ENCODE measurements at regions not wholly inside any gene's neighbourhood (a gene's known extent, or its start where the extent isn't known, plus 50 kb on each side); places are given as distances from the start of the nearest gene placed in this dataset.

- no peaks in the 10 kb centered on the region for H3K9me3 ChIP-seq (ENCODE audit: control insufficient read depth, insufficient read depth, low read depth, low read length)
- no peak overlapping the region for H3K27ac ChIP-seq (ENCODE audit: extremely low read depth, low read depth, low read length)
- CTCF ChIA-PET, result interaction anchor here (0.7 kb wide), 1 partner anchor 141 kb away, joined by 3 read pairs; no protein-coding TSS in a partner anchor
- POLR2A ChIA-PET, result no interaction called here
- no peak overlapping the region for H3K4me3 ChIP-seq (ENCODE audit: low read depth, low read length)
- TF ChIP-seq KLF9 (tag by site-specific recombination; IDR thresholded peaks at IDR 0.05; ENCODE audit: low read depth), result no peak
- TF ChIP-seq ZNF121 (tag by site-specific recombination; IDR thresholded peaks at IDR 0.05), result no peak
- no peak for TF ChIP-seq ZNF398 (tag by site-specific recombination; IDR thresholded peaks at IDR 0.05)
- TF ChIP-seq ZNF580 (tag by site-specific recombination; IDR thresholded peaks at IDR 0.05), result no peak
- TF ChIP-seq ZNF530 (tag by site-specific recombination; IDR thresholded peaks at IDR 0.05; ENCODE audit: low read depth), result no peak
- TF ChIP-seq GLI2 (tag by site-specific recombination; IDR thresholded peaks at IDR 0.05; ENCODE audit: borderline replicate concordance, low read depth), result no peak
- no peak for TF ChIP-seq ZNF354C (tag by site-specific recombination; IDR thresholded peaks at IDR 0.05; ENCODE audit: borderline replicate concordance, low read depth)
- no peak for TF ChIP-seq ZNF660 (tag by site-specific recombination; IDR thresholded peaks at IDR 0.05)
- TF ChIP-seq YY1 (tag by site-specific recombination; IDR thresholded peaks at IDR 0.05), result no peak
- TF ChIP-seq ZBTB21 (tag by site-specific recombination; IDR thresholded peaks at IDR 0.05), result no peak
- no peak for TF ChIP-seq ZNF362 (tag by site-specific recombination; IDR thresholded peaks at IDR 0.05)
- no peak for TF ChIP-seq GLIS2 (tag by site-specific recombination; IDR thresholded peaks at IDR 0.05)
- no peak for TF ChIP-seq ATF2 (tag by site-specific recombination; IDR thresholded peaks at IDR 0.05; ENCODE audit: low read depth)
- TF ChIP-seq SALL2 (tag by site-specific recombination; IDR thresholded peaks at IDR 0.05; ENCODE audit: borderline replicate concordance), result no peak
- no peak for TF ChIP-seq TSHZ1 (tag by site-specific recombination; IDR thresholded peaks at IDR 0.05; ENCODE audit: borderline replicate concordance)
- H3K36me3 ChIP-seq (ENCODE audit: control insufficient read depth in 2 of 2, insufficient read depth in 1 of 2, low read length in 2 of 2), result no peaks in the 10 kb centered on the region
- peaks cover 2% of the 10 kb centered on the region; the same call in 1 of the 2 replicates for H3K4me1 ChIP-seq (ENCODE audit: control insufficient read depth, insufficient read depth, low read length)
These were observed 253.8 kb upstream of the RARB start for GRCh38 chr3:25174251-25174650.

- Histone ChIP-seq H3K4me3 (ENCODE audit: low read depth, low read length) (no peak overlapping the region), H3K4me1 (ENCODE audit: control insufficient read depth, insufficient read depth, low read length) (peaks cover 2% of the 10 kb centered on the region; the same call in 1 of the 2 replicates), H3K27ac (ENCODE audit: extremely low read depth, low read depth, low read length) (no peak overlapping the region), H3K36me3 (ENCODE audit: control insufficient read depth in 2 of 2, insufficient read depth in 1 of 2, low read length in 2 of 2) (no peaks in the 10 kb centered on the region), H3K9me3 (ENCODE audit: control insufficient read depth, insufficient read depth, low read depth, low read length) (no peaks in the 10 kb centered on the region)
- ChIA-PET CTCF (no interaction called here), POLR2A (no interaction called here)
- TF ChIP-seq BCL6B (tag by site-specific recombination; IDR thresholded peaks at IDR 0.05), result no peak
- no peak for TF ChIP-seq ZSCAN23 (tag by site-specific recombination; IDR thresholded peaks at IDR 0.05)
These were observed 251.0 kb upstream of the RARB start for GRCh38 chr3:25177041-25177440.

Data from HEK293 (cell line).